Thyroid gland (tissue), 4 donors: ENCODE measurements at regions not wholly inside any gene's neighbourhood (a gene's known extent, or its start where the extent isn't known, plus 50 kb on each side); places are given as distances from the start of the nearest gene placed in this dataset.

Experiments
- POLR2A ChIP-seq, 2 donors: fragments of 450-650 bp; IDR thresholded peaks; one replicate each; pipeline ENCODE4 v1.6.1; 2017; ENCODE audit warnings: antibody characterized with exemption in 2 of 2, mild to moderate bottlenecking in 2 of 2, moderate library complexity in 1 of 2
- TF ChIP-seq, protein P1 (sequence below), 6 experiments: fragments of 200-600 bp in 3 of 6; fragments of 450-650 bp in 3 of 6; sonication (generic) in 3 of 6; IDR thresholded peaks; one replicate each; pipeline ENCODE4 v1.5.1; 2016 to 2019; ENCODE audit warnings: antibody characterized with exemption in 6 of 6, mild to moderate bottlenecking in 2 of 6, inconsistent platforms in 1 of 6, moderate library complexity in 1 of 6

- TF ChIP-seq, protein P1, sequence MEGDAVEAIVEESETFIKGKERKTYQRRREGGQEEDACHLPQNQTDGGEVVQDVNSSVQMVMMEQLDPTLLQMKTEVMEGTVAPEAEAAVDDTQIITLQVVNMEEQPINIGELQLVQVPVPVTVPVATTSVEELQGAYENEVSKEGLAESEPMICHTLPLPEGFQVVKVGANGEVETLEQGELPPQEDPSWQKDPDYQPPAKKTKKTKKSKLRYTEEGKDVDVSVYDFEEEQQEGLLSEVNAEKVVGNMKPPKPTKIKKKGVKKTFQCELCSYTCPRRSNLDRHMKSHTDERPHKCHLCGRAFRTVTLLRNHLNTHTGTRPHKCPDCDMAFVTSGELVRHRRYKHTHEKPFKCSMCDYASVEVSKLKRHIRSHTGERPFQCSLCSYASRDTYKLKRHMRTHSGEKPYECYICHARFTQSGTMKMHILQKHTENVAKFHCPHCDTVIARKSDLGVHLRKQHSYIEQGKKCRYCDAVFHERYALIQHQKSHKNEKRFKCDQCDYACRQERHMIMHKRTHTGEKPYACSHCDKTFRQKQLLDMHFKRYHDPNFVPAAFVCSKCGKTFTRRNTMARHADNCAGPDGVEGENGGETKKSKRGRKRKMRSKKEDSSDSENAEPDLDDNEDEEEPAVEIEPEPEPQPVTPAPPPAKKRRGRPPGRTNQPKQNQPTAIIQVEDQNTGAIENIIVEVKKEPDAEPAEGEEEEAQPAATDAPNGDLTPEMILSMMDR (IDR thresholded peaks at IDR 0.05), result no peak
- no peak for TF ChIP-seq POLR2A (IDR thresholded peaks at IDR 0.05)
Measured at GRCh38 chr15:49751751-49752150, 130.9 kb downstream of the DTWD1 start.
